Thyroid gland (tissue), 4 donors: ENCODE measurements at regions not wholly inside any gene's neighbourhood (a gene's known extent, or its start where the extent isn't known, plus 50 kb on each side); places are given as distances from the start of the nearest gene placed in this dataset.

Experiments used
- POLR2A ChIP-seq, 2 donors: fragments of 450-650 bp; IDR thresholded peaks; one replicate each; pipeline ENCODE4 v1.6.1; 2017; ENCODE audit warnings: antibody characterized with exemption in 2 of 2, mild to moderate bottlenecking in 2 of 2, moderate library complexity in 1 of 2
- TF ChIP-seq, protein P1 (sequence below), 6 experiments: fragments of 200-600 bp in 3 of 6; fragments of 450-650 bp in 3 of 6; sonication (generic) in 3 of 6; IDR thresholded peaks; one replicate each; pipeline ENCODE4 v1.5.1; 2016 to 2019; ENCODE audit warnings: antibody characterized with exemption in 6 of 6, mild to moderate bottlenecking in 2 of 6, inconsistent platforms in 1 of 6, moderate library complexity in 1 of 6

DNA sequence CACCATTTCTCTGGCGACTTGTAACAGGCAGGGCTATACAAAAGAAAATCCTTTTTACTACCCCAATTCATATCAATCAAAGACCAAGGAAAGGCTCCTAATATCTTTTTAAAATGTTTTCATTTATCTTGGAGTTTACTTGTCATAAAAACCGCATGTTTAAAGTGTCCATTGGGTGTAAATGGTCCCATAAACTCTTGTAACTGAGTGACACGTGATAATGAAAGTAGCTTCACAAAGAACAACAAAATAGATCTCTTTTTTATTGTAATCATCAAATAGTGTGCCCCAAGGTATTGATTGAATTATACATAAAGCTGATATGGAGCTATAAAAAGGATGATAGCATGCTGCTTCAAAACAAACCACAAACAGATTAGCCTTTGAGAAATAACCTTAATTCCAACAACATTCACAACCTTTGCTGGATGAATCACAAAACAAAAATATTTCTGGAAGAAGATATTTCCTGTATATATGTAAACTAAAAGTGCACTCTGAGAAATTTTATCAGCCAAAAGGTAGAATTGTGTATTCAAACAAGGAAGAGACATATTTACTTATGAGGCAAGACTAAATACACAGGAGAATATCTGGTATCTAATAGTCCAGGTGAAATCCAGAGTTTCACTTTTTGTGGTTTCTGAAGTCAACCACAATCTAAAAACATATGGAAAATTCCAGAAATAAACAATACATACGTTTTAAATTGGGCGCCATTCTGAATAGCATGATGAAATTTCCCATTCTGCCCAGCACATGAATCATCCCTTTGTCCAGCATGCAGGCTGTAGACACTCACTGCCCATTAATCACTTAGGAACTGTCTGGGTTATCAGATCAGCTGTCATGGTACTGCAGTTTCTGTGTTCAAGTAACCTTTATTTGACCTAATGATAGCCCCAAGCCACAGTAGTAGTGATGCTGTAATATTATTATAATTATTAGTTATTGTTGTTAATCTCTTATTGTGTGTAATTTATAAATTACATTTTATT lies 237.5 kb downstream of the PIK3C3 start:
- TF ChIP-seq POLR2A (IDR thresholded peaks at IDR 0.05): no peak
- TF ChIP-seq, protein P1, sequence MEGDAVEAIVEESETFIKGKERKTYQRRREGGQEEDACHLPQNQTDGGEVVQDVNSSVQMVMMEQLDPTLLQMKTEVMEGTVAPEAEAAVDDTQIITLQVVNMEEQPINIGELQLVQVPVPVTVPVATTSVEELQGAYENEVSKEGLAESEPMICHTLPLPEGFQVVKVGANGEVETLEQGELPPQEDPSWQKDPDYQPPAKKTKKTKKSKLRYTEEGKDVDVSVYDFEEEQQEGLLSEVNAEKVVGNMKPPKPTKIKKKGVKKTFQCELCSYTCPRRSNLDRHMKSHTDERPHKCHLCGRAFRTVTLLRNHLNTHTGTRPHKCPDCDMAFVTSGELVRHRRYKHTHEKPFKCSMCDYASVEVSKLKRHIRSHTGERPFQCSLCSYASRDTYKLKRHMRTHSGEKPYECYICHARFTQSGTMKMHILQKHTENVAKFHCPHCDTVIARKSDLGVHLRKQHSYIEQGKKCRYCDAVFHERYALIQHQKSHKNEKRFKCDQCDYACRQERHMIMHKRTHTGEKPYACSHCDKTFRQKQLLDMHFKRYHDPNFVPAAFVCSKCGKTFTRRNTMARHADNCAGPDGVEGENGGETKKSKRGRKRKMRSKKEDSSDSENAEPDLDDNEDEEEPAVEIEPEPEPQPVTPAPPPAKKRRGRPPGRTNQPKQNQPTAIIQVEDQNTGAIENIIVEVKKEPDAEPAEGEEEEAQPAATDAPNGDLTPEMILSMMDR (IDR thresholded peaks at IDR 0.05): no peak
